Stomach (tissue), 8 donors: ENCODE measurements at regions not wholly inside any gene's neighbourhood (a gene's known extent, or its start where the extent isn't known, plus 50 kb on each side); places are given as distances from the start of the nearest gene placed in this dataset.

Experiments
- DNase-seq, 2 donors: peaks; one replicate each; pipeline versions ENCODE4 v3.0.0 to v3.0.0-alpha.2; 2013 to 2019
- H3K27ac ChIP-seq, 5 donors: fragments of 200-600 bp in 4 of 5; sonication (generic) in 4 of 5; one replicate each; pipeline ENCODE4 v1.5.1; 2013 to 2019; ENCODE audit warnings: mild to moderate bottlenecking in 1 of 5, moderate library complexity in 1 of 5
- H3K27me3 ChIP-seq, 3 donors: fragments of 200-600 bp; sonication (generic); one replicate each; pipeline ENCODE4 v1.5.1; 2017 to 2019; ENCODE audit warnings: mixed run types in 1 of 3
- H3K36me3 ChIP-seq, 4 donors: fragments of 200-600 bp; sonication (generic); 1 replicate in 3 of 4; 2 replicates in 1 of 4; pipeline ENCODE4 v1.5.1; 2016 to 2019
- H3K4me1 ChIP-seq, 4 donors: fragments of 200-600 bp; sonication (generic); one replicate each; pipeline ENCODE4 v1.5.1; 2016 to 2019
- H3K4me3 ChIP-seq, 4 donors: fragments of 200-600 bp; sonication (generic) in 3 of 4; one replicate each; pipeline ENCODE4 v1.5.1; 2016 to 2019; ENCODE audit warnings: mild to moderate bottlenecking in 1 of 4
- H3K9me3 ChIP-seq, 4 donors: fragments of 200-600 bp; sonication (generic); one replicate each; pipeline ENCODE4 v1.5.1; 2016 to 2019
- CTCF ChIP-seq, 7 experiments: fragments of 450-650 bp in 4 of 7; fragments of 200-600 bp in 3 of 7; sonication (generic) in 3 of 7; IDR thresholded peaks; one replicate each; pipeline ENCODE4 v1.5.1; 2016 to 2019; ENCODE audit warnings: antibody characterized with exemption in 7 of 7, control low read depth in 2 of 7, mild to moderate bottlenecking in 1 of 7
- EP300 ChIP-seq: sonication (generic); formaldehyde crosslinking; IDR thresholded peaks from one replicate; pipeline ENCODE4 v1.6.1; 2017; ENCODE audit warnings: antibody characterized with exemption
- POLR2A ChIP-seq, 4 donors: fragments of 450-650 bp; IDR thresholded peaks; one replicate each; pipeline ENCODE4 v1.6.1; 2016; ENCODE audit warnings: antibody characterized with exemption in 4 of 4, control low read depth in 2 of 4, mild to moderate bottlenecking in 1 of 4, moderate library complexity in 1 of 4
- POLR2AphosphoS5 ChIP-seq, 3 donors: sonication (generic); formaldehyde crosslinking; IDR thresholded peaks; one replicate each; pipeline ENCODE4 v1.6.1; 2016; ENCODE audit warnings: antibody characterized with exemption in 3 of 3
- WGBS, 5 donors: extraction: QIAGEN DNeasy Blood & Tissue Kit in 3 of 5; methylation state at CpG; one replicate each; pipeline versions ENCODE4 v1.1.5 to v1.1.7; 2013 to 2018; 5-methylcytosine and 5-hydroxymethylcytosine counted together
- intact Hi-C: fragments of 100-400 bp; cut with DNase I; formaldehyde crosslinking; loops from one replicate; pipeline ENCODE4 v1.15.1; 2023; ENCODE audit warnings: low total_unique reads
- donor health status: healthy with polysubstance abuse.
- donor health status: Bipolar disorder and iron deficiency.
- donor health status: healthy.

DNA sequence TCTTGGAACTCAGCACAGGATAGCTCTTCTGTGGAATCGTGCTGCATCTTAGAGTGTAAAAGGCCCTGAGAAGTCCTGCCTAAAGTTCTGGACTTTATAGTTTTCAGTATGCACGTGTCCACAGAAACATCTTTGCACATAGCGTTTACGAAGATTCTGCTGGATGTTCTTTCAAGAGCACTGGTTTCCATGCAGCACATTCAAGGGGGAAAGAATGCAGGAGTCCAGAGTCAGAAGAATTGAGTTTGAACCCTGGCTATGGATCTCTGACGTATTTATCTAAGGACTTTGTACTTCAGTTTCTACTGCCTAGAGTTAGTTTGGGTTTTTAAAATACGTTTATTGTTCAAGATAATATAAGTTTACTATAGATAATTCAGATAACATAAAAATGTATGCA, 282.8 kb upstream of the ZMIZ1 start:
- WGBS, 5 donors, result 63 to 72% (median 68%) methylated on average over 6 of the region's 6 CpGs
- H3K36me3 ChIP-seq, result no peaks in the 10 kb centered on the region
- peaks cover 0 to 8% (median 0%) of the 10 kb centered on the region in 4 donors for H3K9me3 ChIP-seq
- H3K27ac ChIP-seq, result no peak overlapping the region
- H3K4me1 ChIP-seq, result peaks cover 0 to 12% (median 3%) of the 10 kb centered on the region in 4 donors
- no peak for DNase-seq
- TF ChIP-seq EP300 (no peak), CTCF (IDR thresholded peaks at IDR 0.05) (no peak), POLR2AphosphoS5 (IDR thresholded peaks at IDR 0.05) (no peak), POLR2A (IDR thresholded peaks at IDR 0.05) (no peak)
- intact Hi-C loops, result no loop called here
- no peaks in the 10 kb centered on the region for H3K27me3 ChIP-seq
- H3K4me3 ChIP-seq, result no peak overlapping the region

DNA sequence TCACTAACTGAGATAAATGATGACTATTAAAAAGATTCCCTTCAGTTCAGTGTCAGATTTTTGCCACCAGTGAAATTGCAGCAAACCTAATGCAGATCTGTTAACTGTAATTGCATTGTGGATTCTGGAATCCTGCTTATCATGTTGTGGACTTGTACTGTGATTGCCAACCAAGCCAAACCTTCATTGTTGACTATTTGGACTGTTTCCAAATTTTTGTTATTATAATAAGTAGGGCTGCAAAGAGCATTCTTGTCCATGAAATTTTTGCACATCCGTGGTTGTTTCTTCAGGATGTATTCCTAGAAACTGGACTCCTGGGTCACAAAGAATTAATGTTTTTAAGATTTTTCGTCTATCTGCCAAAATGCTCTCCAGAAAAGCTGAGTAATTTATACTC, 281.6 kb upstream of the ZMIZ1 start:
- Histone ChIP-seq H3K4me3 (no peak overlapping the region), H3K4me1 (peaks cover 0 to 12% (median 3%) of the 10 kb centered on the region in 4 donors), H3K27ac (no peak overlapping the region), H3K36me3 (no peaks in the 10 kb centered on the region), H3K27me3 (no peaks in the 10 kb centered on the region), H3K9me3 (peaks cover 0 to 8% (median 0%) of the 10 kb centered on the region in 4 donors)
- intact Hi-C loops, result no loop called here
- no peak for TF ChIP-seq EP300
- no peak for TF ChIP-seq POLR2A (IDR thresholded peaks at IDR 0.05)
- TF ChIP-seq CTCF (IDR thresholded peaks at IDR 0.05), result no peak
- no peak for TF ChIP-seq POLR2AphosphoS5 (IDR thresholded peaks at IDR 0.05)
- no peak for DNase-seq
- WGBS, 5 donors, result 12 to 29% (median 16%) methylated on average over 2 of the region's 2 CpGs

DNA sequence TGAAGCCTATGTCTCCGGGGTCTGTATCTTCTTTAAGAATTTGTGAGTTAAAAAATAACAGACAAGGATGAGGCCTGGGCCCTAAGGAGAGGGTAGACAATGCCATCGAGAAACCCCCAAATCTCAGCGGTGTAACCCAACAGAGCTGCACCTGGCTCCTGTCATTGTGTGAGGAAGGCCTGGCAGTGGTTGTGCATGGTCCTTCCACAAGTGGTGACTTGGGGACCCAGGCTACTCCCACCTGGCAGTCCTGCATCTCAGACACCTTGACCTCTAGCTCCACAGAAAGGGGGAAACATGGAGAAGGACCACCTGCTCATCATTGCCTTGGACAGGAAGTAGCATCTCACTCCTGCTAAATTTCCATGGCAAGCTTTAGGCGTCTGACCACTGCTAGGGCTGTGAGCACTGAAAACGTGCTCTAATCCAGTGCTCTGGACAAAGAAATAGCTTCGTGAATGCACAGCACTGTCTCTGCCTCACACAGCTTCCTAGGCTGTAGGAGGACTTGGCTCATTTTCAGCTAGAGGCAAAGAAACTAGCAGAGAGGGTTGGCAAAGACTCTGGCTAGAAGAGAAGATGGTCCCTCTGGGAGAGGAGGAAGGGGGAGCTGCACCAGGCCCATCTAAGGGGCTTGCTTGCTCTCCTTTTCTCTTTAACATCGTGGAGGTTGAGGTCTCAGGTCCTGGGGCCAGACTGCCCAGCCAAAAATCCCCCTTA, 273.9 kb upstream of the ZMIZ1 start:
- no peak for DNase-seq
- Histone ChIP-seq H3K36me3 (no peaks in the 10 kb centered on the region), H3K4me3 (no peak overlapping the region), H3K4me1 (no peaks in the 10 kb centered on the region), H3K27me3 (no peaks in the 10 kb centered on the region), H3K27ac (no peak overlapping the region), H3K9me3 (peaks cover 0 to 10% (median 8%) of the 10 kb centered on the region in 4 donors)
- no peak for TF ChIP-seq CTCF (IDR thresholded peaks at IDR 0.05)
- no peak for TF ChIP-seq EP300
- no peak for TF ChIP-seq POLR2AphosphoS5 (IDR thresholded peaks at IDR 0.05)
- no peak for TF ChIP-seq POLR2A (IDR thresholded peaks at IDR 0.05)
- intact Hi-C loops, result no loop called here
- WGBS, 5 donors, result 82 to 89% (median 84%) methylated on average over 7 of the region's 7 CpGs

- Histone ChIP-seq H3K36me3 (no peaks in the 10 kb centered on the region), H3K4me1 (peaks cover 0 to 25% (median 19%) of the 10 kb centered on the region in 4 donors), H3K27ac (no peak overlapping the region), H3K27me3 (no peaks in the 10 kb centered on the region), H3K9me3 (no peaks in the 10 kb centered on the region), H3K4me3 (no peak overlapping the region)
- TF ChIP-seq POLR2A (IDR thresholded peaks at IDR 0.05), result no peak
- no peak for TF ChIP-seq POLR2AphosphoS5 (IDR thresholded peaks at IDR 0.05)
- TF ChIP-seq EP300, result no peak
- no peak for TF ChIP-seq CTCF (IDR thresholded peaks at IDR 0.05)
- intact Hi-C loops, result no loop called here
- 79 to 83% (median 82%) methylated on average over 6 of the region's 6 CpGs for WGBS, 5 donors
- DNase-seq, result no peak
Measured at GRCh38 chr10:78798976-78799730, 269.6 kb upstream of the ZMIZ1 start.
